ENCODE measurements at regions not wholly inside any gene's neighbourhood (a gene's known extent, or its start where the extent isn't known, plus 50 kb on each side); places are given as distances from the start of the nearest gene placed in this dataset.

DNA sequence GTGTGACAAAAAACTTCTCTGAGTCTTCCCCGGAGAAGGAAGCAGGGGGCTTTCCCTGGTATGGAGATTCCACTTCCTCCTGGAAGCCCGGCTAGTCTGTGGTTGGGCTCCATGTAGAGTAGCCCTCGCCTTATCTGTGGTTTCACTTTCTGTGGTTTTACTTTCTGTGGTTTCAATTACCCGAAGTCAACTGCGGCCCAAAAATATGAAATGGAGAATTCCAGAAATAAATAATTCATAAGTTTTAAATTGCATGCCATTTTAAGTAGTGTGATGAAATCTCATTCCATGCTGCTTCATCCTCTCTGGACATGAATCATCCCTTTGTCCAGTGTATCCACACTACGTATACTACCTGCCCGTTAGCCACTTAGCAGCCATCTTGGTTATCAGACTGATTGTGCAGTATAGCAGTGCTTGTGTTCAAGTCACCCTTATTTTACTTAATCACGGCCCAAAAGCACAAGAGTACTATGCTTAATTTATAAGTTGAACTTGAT lies 275.0 kb upstream of the SESN3 start:
- no peak overlapping the region for H3K27ac ChIP-seq
- no peak for TF ChIP-seq ZFX (IDR thresholded peaks at IDR 0.05)
- TF ChIP-seq, protein P1, sequence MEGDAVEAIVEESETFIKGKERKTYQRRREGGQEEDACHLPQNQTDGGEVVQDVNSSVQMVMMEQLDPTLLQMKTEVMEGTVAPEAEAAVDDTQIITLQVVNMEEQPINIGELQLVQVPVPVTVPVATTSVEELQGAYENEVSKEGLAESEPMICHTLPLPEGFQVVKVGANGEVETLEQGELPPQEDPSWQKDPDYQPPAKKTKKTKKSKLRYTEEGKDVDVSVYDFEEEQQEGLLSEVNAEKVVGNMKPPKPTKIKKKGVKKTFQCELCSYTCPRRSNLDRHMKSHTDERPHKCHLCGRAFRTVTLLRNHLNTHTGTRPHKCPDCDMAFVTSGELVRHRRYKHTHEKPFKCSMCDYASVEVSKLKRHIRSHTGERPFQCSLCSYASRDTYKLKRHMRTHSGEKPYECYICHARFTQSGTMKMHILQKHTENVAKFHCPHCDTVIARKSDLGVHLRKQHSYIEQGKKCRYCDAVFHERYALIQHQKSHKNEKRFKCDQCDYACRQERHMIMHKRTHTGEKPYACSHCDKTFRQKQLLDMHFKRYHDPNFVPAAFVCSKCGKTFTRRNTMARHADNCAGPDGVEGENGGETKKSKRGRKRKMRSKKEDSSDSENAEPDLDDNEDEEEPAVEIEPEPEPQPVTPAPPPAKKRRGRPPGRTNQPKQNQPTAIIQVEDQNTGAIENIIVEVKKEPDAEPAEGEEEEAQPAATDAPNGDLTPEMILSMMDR (conservative IDR thresholded peaks at IDR 0.05), result no peak

DNA sequence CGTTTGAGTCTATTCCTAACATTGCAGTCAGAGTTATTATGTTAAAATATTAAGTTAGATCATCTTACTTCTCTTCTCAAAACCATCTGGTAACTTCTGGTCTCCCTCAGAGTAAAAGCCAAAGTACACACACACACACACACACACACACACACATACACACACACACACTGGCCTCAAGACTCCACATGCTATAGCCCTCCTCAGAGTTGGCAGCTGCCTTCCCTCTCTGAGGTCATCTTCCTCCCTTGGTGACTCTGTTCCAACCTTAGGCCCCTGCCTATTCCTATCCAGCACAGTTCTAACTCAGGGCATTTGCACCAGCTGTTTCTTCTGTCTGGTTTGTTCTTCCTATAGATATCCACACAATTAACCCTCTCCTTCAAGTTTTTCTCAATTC lies 272.0 kb upstream of the SESN3 start:
- no peak overlapping the region for H3K27ac ChIP-seq

DNA sequence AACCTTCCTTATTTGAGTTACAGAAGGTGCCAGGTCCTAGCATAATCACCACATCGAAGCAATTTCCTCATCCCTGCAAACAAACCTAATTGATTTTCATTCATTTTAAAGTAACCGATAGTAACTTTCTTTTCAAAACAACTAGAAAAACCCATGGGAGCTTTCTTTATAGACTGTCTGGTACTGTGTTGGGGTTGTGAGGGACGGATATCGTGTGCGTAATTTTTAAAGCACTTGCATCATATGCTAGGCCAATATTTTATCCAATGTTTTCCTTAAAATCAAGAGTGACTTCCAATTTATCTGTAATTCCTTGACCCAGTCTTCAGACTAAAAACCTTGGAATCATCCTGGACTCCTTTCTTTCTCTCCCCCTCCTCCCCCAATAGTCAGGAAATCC lies 271.5 kb upstream of the SESN3 start:
- no peak for TF ChIP-seq ZFX (IDR thresholded peaks at IDR 0.05)
- TF ChIP-seq, protein P1 (conservative IDR thresholded peaks at IDR 0.05), result no peak
- no peak overlapping the region for H3K27ac ChIP-seq

More for the DNA sequence above, 272.0 kb upstream of the SESN3 start:
- no peak for TF ChIP-seq ZFX (IDR thresholded peaks at IDR 0.05)
- TF ChIP-seq, protein P1 (conservative IDR thresholded peaks at IDR 0.05), result no peak

DNA sequence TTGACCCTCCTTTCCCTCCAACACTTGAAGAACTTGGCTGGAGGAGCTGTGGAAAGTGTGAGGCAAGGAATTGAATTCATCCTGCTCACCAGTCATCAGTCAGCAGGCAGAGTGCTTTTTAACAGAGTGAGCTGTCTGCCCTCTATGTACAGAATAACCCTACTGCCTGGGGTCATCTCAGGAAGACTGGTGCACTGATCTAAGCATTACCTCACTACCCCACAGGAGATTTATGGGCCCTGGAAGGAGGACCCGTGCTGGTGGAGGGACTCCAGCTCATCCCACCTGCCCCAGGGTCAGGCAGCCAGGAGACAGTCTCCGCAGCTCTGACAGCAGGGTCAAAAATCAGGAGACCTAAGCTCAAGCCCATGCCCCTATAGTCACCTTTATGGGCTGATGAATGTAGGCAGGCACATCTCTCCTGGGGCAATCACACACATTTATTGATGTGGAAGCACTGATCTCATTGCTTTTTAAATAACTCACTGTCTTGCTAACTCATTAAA lies 270.8 kb upstream of the SESN3 start:
- no peak overlapping the region for H3K27ac ChIP-seq
- TF ChIP-seq, protein P1 (conservative IDR thresholded peaks at IDR 0.05), result no peak
- TF ChIP-seq ZFX (IDR thresholded peaks at IDR 0.05), result no peak

DNA sequence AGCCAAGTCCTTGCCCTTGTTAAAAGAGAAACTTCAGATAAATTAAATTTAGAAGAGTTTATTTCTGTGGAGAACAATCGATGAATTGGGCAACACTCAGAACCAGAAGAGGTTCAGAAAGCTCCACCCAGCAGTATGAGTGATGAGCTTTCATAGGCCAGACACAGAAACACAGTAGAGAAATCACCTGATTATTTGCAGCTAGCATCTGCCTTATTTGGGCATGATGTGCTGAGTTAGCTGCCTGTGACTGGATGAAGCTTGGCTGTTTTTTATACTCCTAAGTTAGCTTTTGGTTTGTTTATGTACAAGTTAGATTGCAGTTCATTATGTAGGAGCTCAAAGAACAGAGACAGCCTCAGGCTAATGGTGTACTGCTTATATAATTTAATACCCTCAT lies 269.5 kb upstream of the SESN3 start:
- no peak overlapping the region for H3K27ac ChIP-seq
- TF ChIP-seq, protein P1 (conservative IDR thresholded peaks at IDR 0.05), result no peak
- no peak for TF ChIP-seq ZFX (IDR thresholded peaks at IDR 0.05)

DNA sequence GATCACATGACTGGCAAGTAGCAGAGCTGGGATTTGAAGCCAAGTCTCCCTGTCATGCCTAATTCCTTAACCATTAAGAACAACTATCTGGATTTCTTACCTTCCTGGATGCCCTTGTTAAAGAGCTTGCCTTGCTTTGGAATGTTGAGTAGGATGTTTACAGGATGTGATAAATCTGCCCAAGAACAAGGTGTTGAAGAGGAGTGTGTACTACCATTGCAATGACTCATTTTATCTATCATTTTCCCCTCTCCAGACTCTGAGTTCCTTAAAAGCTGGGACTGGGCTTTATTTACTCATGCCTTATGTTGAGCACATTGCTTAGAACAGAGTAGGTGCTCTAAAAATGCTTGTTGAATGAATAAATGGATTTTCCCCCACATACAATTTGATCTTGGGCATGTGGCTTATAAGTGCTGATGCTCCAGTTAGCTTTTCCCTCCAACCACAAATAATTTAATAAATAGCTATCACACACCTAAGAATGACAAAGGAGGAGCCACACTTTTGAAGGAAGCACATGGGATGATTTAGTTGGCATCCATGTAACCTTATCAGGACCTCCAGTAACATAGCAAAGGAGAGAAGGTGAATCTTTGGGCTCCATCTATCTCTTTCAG lies 268.6 kb upstream of the SESN3 start:
- H3K27ac ChIP-seq, result no peak overlapping the region
- TF ChIP-seq, protein P1 (conservative IDR thresholded peaks at IDR 0.05), result no peak
- TF ChIP-seq ZFX (IDR thresholded peaks at IDR 0.05), result no peak

DNA sequence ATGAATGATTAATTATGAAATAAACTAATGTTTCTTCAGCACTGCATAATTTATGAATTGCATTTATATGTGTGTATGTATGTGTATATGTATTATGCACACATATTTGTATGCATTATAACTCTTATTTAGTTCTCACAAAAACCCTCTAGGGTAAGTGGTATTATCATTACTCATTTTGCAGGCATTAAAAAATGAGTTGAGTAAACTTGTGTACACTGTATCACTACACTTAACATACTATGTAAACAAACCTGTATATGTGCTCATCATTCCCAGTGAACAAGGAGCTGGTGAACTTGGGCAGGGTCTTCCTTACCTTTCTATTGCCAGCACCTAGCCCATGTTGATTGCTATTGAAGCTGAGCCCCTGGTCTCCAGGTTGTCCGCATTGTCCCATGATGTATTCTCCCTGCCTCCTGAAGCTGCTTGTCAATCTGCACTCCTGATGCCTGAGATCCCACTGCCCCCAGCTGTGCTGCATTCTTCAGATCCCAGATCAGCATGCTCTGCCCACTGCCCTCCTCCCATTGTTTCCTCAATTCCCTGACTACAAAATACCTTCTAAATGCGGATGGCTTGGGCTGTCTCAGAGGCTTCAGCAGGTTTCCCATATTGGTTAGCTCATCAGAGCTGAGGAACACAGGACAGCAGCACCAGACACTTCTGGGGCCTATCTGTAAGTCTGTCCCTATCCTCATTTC lies 267.9 kb upstream of the SESN3 start:
- TF ChIP-seq ZFX (IDR thresholded peaks at IDR 0.05), result no peak
- TF ChIP-seq, protein P1 (conservative IDR thresholded peaks at IDR 0.05), result no peak
- H3K27ac ChIP-seq, result no peak overlapping the region

Data from C4-2B (cell line).